Keratinocyte (primary cell): ENCODE measurements at regions not wholly inside any gene's neighbourhood (a gene's known extent, or its start where the extent isn't known, plus 50 kb on each side); places are given as distances from the start of the nearest gene placed in this dataset.

Experiments
- DNase-seq: peaks from one replicate; pipeline ENCODE4 v3.0.0-alpha.2; 2011; ENCODE audit warnings: low read depth, missing footprints, low spot score
- FAIRE-seq: peaks from 2 replicates; lab custom pipeline; 2011; peaks lifted over from hg19 to GRCh38; lab: Jason Lieb, UNC
- H2AFZ ChIP-seq: 2 replicates; pipeline ENCODE4 v1.6.0; 2012; ENCODE audit warnings: low read length, control low read depth, inconsistent platforms; ENCODE audit not compliant: control insufficient read depth
- H3K27ac ChIP-seq: 2 replicates; pipeline ENCODE4 v1.5.1; 2011; ENCODE audit warnings: low read length; ENCODE audit not compliant: control insufficient read depth, insufficient read depth
- H3K27me3 ChIP-seq: 3 replicates; pipeline ENCODE4 v1.6.0; 2011; ENCODE audit warnings: low read length; ENCODE audit not compliant: control insufficient read depth, insufficient read depth; ENCODE audit errors: extremely low read depth
- H3K36me3 ChIP-seq, 2 experiments: 2 replicates in 1 of 2; 3 replicates in 1 of 2; pipeline ENCODE4 v1.5.1; 2011; ENCODE audit warnings: low read length in 2 of 2, mild to moderate bottlenecking in 1 of 2; ENCODE audit not compliant: control insufficient read depth in 2 of 2, insufficient read depth in 2 of 2; ENCODE audit errors: extremely low read depth in 1 of 2
- H3K4me1 ChIP-seq: 3 replicates; pipeline ENCODE4 v1.5.1; 2011; ENCODE audit warnings: low read length; ENCODE audit not compliant: control insufficient read depth, insufficient read depth; ENCODE audit errors: extremely low read depth
- H3K4me2 ChIP-seq: 3 replicates; pipeline ENCODE4 v1.6.0; 2011; ENCODE audit warnings: low read depth, low read length; ENCODE audit not compliant: control insufficient read depth, insufficient read depth; ENCODE audit errors: extremely low read depth
- H3K4me3 ChIP-seq, 3 experiments: fragments of 200-600 bp in 1 of 3; sonication (generic) in 1 of 3; 2 replicates in 2 of 3; 3 replicates in 1 of 3; pipeline ENCODE4 v1.5.1; 2011 to 2016; ENCODE audit warnings: low read length in 3 of 3, mild to moderate bottlenecking in 3 of 3, control low read depth in 2 of 3, inconsistent platforms in 1 of 3, low read depth in 1 of 3, mixed read lengths in 1 of 3, mixed run types in 1 of 3, moderate library complexity in 1 of 3; ENCODE audit not compliant: control insufficient read depth in 2 of 3, insufficient read depth in 2 of 3; ENCODE audit errors: extremely low read depth in 1 of 3
- H3K79me2 ChIP-seq: 2 replicates; pipeline ENCODE4 v1.6.0; 2012; ENCODE audit warnings: low read length; ENCODE audit not compliant: control insufficient read depth, insufficient read depth
- H3K9ac ChIP-seq: 3 replicates; pipeline ENCODE4 v1.6.0; 2011; ENCODE audit warnings: low read length; ENCODE audit not compliant: control insufficient read depth, insufficient read depth; ENCODE audit errors: extremely low read depth
- H3K9me1 ChIP-seq: 3 replicates; pipeline ENCODE4 v1.6.0; 2011; ENCODE audit warnings: low read length; ENCODE audit not compliant: control insufficient read depth, insufficient read depth; ENCODE audit errors: extremely low read depth
- H3K9me3 ChIP-seq: 2 replicates; pipeline ENCODE4 v1.5.1; 2012; ENCODE audit warnings: low read depth, low read length; ENCODE audit not compliant: control insufficient read depth
- H4K20me1 ChIP-seq: 3 replicates; pipeline ENCODE4 v1.6.0; 2011; ENCODE audit warnings: low read length; ENCODE audit not compliant: control insufficient read depth, insufficient read depth; ENCODE audit errors: extremely low read depth
- CTCF ChIP-seq, 3 experiments: IDR thresholded peaks in 1 of 3; conservative IDR thresholded peaks in 1 of 3; optimal IDR thresholded peaks in 1 of 3; 2 replicates in 2 of 3; 3 replicates in 1 of 3; pipeline versions ENCODE3 to v1.5.1; 2011; ENCODE audit warnings: low read length in 3 of 3, mild to moderate bottlenecking in 3 of 3, moderate library complexity in 2 of 3, control low read depth in 1 of 3, inconsistent platforms in 1 of 3; ENCODE audit not compliant: insufficient read depth in 2 of 3; ENCODE audit errors: extremely low read depth in 1 of 3
- EZH2 ChIP-seq: IDR thresholded peaks from one replicate; pipeline ENCODE4 v1.6.1; 2012; ENCODE audit warnings: inconsistent platforms, mild to moderate bottlenecking, low read length, moderate library complexity
- dilution Hi-C: fragments of 300-500 bp; cut with MboI; formaldehyde crosslinking; loops from one replicate; pipeline ENCODE4 v1.7.0; 2020; ENCODE audit warnings: low sequenced_read_pairs; ENCODE audit not compliant: extremely low pct_ligation_motif_present

- no peak overlapping the region for H3K27ac ChIP-seq
- DNase-seq (no peak), FAIRE-seq (no peak)
- no peaks in the 10 kb centered on the region for H4K20me1 ChIP-seq
- no peaks in the 10 kb centered on the region for H3K9me3 ChIP-seq
- no peaks in the 10 kb centered on the region for H3K36me3 ChIP-seq
- no peaks in the 10 kb centered on the region for H3K9me1 ChIP-seq
- no peaks in the 10 kb centered on the region for H3K79me2 ChIP-seq
- dilution Hi-C loops = no loop called here
- H3K9ac ChIP-seq = no peak overlapping the region
- no peak for TF ChIP-seq CTCF (optimal IDR thresholded peaks at IDR 0.05 in 1 of 3, IDR thresholded peaks at IDR 0.05 in 1 of 3, conservative IDR thresholded peaks at IDR 0.05 in 1 of 3; ENCODE audit: extremely low read depth in 1 of 3, insufficient read depth in 2 of 3, low read length in 3 of 3)
- no peak for TF ChIP-seq EZH2
- H3K4me3 ChIP-seq = no peak overlapping the region
- no peaks in the 10 kb centered on the region for H3K27me3 ChIP-seq
- no peaks in the 10 kb centered on the region for H3K4me1 ChIP-seq
- H2AFZ ChIP-seq = no peak overlapping the region
- no peak overlapping the region for H3K4me2 ChIP-seq
Measured at GRCh38 chr13:80591976-80592740, 251.2 kb upstream of the SPRY2 start.

GRCh38 chr13:80590551-80590950 is 249.6 kb upstream of the SPRY2 start:
- TF ChIP-seq EZH2 = no peak
- no peak for TF ChIP-seq CTCF (optimal IDR thresholded peaks at IDR 0.05 in 1 of 3, IDR thresholded peaks at IDR 0.05 in 1 of 3, conservative IDR thresholded peaks at IDR 0.05 in 1 of 3; ENCODE audit: extremely low read depth in 1 of 3, insufficient read depth in 2 of 3, low read length in 3 of 3)
- H3K27me3 ChIP-seq = no peaks in the 10 kb centered on the region
- dilution Hi-C loops = no loop called here

More at GRCh38 chr13:80590551-80590950, 249.6 kb upstream of the SPRY2 start:
- H4K20me1 ChIP-seq = no peaks in the 10 kb centered on the region
- no peaks in the 10 kb centered on the region for H3K9me1 ChIP-seq
- no peaks in the 10 kb centered on the region for H3K36me3 ChIP-seq
- H3K9me3 ChIP-seq = no peaks in the 10 kb centered on the region
- no peak overlapping the region for H3K4me3 ChIP-seq
- no peak overlapping the region for H3K4me2 ChIP-seq
- no peak overlapping the region for H3K9ac ChIP-seq
- no peaks in the 10 kb centered on the region for H3K79me2 ChIP-seq
- no peak overlapping the region for H2AFZ ChIP-seq
- FAIRE-seq (no peak), DNase-seq (no peak)
- H3K27ac ChIP-seq = no peak overlapping the region
- no peaks in the 10 kb centered on the region for H3K4me1 ChIP-seq
